B cell (primary cell): ENCODE measurements at regions not wholly inside any gene's neighbourhood (a gene's known extent, or its start where the extent isn't known, plus 50 kb on each side); places are given as distances from the start of the nearest gene placed in this dataset.

Experiments
- ATAC-seq: fragments of 200-7000 bp; cut with Tn5 transposase; one replicate; pipeline ENCODE4 v1.10.0; 2021; ENCODE audit warnings: low read depth, mild to moderate bottlenecking, moderate number of reproducible peaks, moderate library complexity
- CTCF ChIA-PET: fragments of 350-600 bp; sonication (Branson Sonifier 250); formaldehyde crosslinking; loops from one replicate; lab custom pipeline; 2021; ENCODE audit warnings: antibody characterized with exemption, inconsistent platforms; lab: Charles Lee
- POLR2A ChIA-PET: fragments of 350-600 bp; sonication (Branson Sonifier 250); formaldehyde crosslinking; loops from one replicate; lab custom pipeline; 2021; ENCODE audit warnings: antibody characterized with exemption; lab: Charles Lee
- DNase-seq: peaks from one replicate; pipeline ENCODE4 v3.0.0; 2013
- H2AFZ ChIP-seq: 2 replicates; pipeline ENCODE4 v1.6.1; 2012; ENCODE audit warnings: mild to moderate bottlenecking, low read depth, low read length; ENCODE audit not compliant: insufficient read depth, poor library complexity, severe bottlenecking
- H3K27ac ChIP-seq, 2 donors: 1 replicate in 1 of 2; 2 replicates in 1 of 2; pipeline ENCODE4 v1.5.1; 2012 to 2013; ENCODE audit warnings: low read length in 2 of 2, mild to moderate bottlenecking in 2 of 2, moderate library complexity in 1 of 2
- H3K27me3 ChIP-seq, 4 experiments: fragments of 200-600 bp in 1 of 4; sonication (generic) in 1 of 4; replicated peaks in 1 of 4; 1 replicate in 2 of 4; 2 replicates in 2 of 4; pipeline versions ENCODE4 v1.6.1 to v1.7.0; 2013 to 2016; ENCODE audit warnings: low read length in 3 of 4, mild to moderate bottlenecking in 2 of 4, mixed read lengths in 1 of 4, moderate library complexity in 1 of 4; ENCODE audit not compliant: insufficient read depth in 4 of 4, control insufficient read depth in 3 of 4; ENCODE audit errors: control extremely low read depth in 1 of 4
- H3K36me3 ChIP-seq, 2 experiments: replicated peaks in 1 of 2; 1 replicate in 1 of 2; 2 replicates in 1 of 2; pipeline versions ENCODE4 v1.6.1 to v1.7.1; 2013; ENCODE audit warnings: low read length in 1 of 2; ENCODE audit not compliant: insufficient read depth in 2 of 2, control insufficient read depth in 1 of 2; ENCODE audit errors: control extremely low read depth in 1 of 2, extremely low read depth in 1 of 2
- H3K4me1 ChIP-seq, 2 donors: fragments of 200-600 bp in 1 of 2; sonication (generic) in 1 of 2; 1 replicate in 1 of 2; 2 replicates in 1 of 2; pipeline versions ENCODE4 v1.5.1 to v1.6.1; 2013 to 2017; ENCODE audit warnings: low read length in 2 of 2; ENCODE audit not compliant: control insufficient read depth in 2 of 2, insufficient read depth in 2 of 2
- H3K4me2 ChIP-seq: replicated peaks from 2 replicates; pipeline ENCODE3; 2012; ENCODE audit warnings: mild to moderate bottlenecking, low read depth, low read length; ENCODE audit not compliant: poor library complexity, severe bottlenecking
- H3K4me3 ChIP-seq, 5 experiments: fragments of 200-600 bp in 1 of 5; sonication (generic) in 1 of 5; 1 replicate in 3 of 5; 2 replicates in 2 of 5; pipeline versions ENCODE4 v1.5.1 to v1.7.0; 2011 to 2016; ENCODE audit warnings: low read length in 4 of 5, mild to moderate bottlenecking in 4 of 5, low read depth in 2 of 5, control low read depth in 1 of 5, moderate library complexity in 1 of 5; ENCODE audit not compliant: insufficient read depth in 1 of 5; ENCODE audit errors: control extremely low read depth in 1 of 5, extremely low read depth in 1 of 5
- H3K79me2 ChIP-seq: fragments of 200-600 bp; sonication (generic); one replicate; pipeline ENCODE4 v1.6.0; 2016; ENCODE audit warnings: low read length; ENCODE audit not compliant: control insufficient read depth, insufficient read depth
- H3K9ac ChIP-seq: fragments of 200-600 bp; sonication (generic); 2 replicates; pipeline ENCODE4 v1.6.1; 2017; ENCODE audit warnings: mild to moderate bottlenecking, low read length, moderate library complexity
- H3K9me3 ChIP-seq, 3 donors: one replicate each; pipeline versions ENCODE4 v1.6.1 to v1.7.1; 2013; ENCODE audit warnings: low read length in 2 of 3; ENCODE audit not compliant: control insufficient read depth in 2 of 3, insufficient read depth in 1 of 3; ENCODE audit errors: control extremely low read depth in 1 of 3
- H4K20me1 ChIP-seq: 2 replicates; pipeline ENCODE4 v1.6.0; 2012; ENCODE audit warnings: mild to moderate bottlenecking, low read length; ENCODE audit not compliant: insufficient read depth, control insufficient read depth, poor library complexity, severe bottlenecking
- H3K27ac Mint-ChIP-seq: one replicate; pipeline ENCODE4 v1.8.0; 2021; ENCODE audit warnings: mixed read lengths
- H3K27me3 Mint-ChIP-seq: one replicate; pipeline ENCODE4 v1.8.0; 2021; ENCODE audit warnings: mixed read lengths
- H3K4me1 Mint-ChIP-seq: one replicate; pipeline ENCODE4 v1.8.0; 2021; ENCODE audit warnings: mixed read lengths
- H3K4me3 Mint-ChIP-seq: one replicate; pipeline ENCODE4 v1.8.0; 2021; ENCODE audit warnings: mixed read lengths
- H3K9me3 Mint-ChIP-seq: one replicate; pipeline ENCODE4 v1.8.0; 2022; ENCODE audit warnings: mixed read lengths; ENCODE audit not compliant: insufficient read depth
- EZH2 ChIP-seq: IDR thresholded peaks from 2 replicates; pipeline ENCODE4 v1.6.1; 2012; ENCODE audit warnings: borderline replicate concordance, low read depth, mild to moderate bottlenecking, moderate library complexity, low read length; ENCODE audit not compliant: insufficient read depth, poor library complexity, severe bottlenecking
- WGBS: methylation state at CpG from one replicate; pipeline ENCODE4 v1.1.5; 2013; ENCODE audit warnings: missing lambda C conversion rate; ENCODE audit not compliant: insufficient coverage; 5-methylcytosine and 5-hydroxymethylcytosine counted together
- intact Hi-C: fragments of 100-400 bp; cut with micrococcal nuclease; formaldehyde crosslinking; loops from one replicate; pipeline ENCODE4 v1.10.0; 2022
- TF ChIP-seq, protein P1 (sequence below): fragments of 200-600 bp; IDR thresholded peaks from one replicate; pipeline ENCODE4 v1.8.0; 2022; ENCODE audit warnings: antibody characterized with exemption, mild to moderate bottlenecking

DNA sequence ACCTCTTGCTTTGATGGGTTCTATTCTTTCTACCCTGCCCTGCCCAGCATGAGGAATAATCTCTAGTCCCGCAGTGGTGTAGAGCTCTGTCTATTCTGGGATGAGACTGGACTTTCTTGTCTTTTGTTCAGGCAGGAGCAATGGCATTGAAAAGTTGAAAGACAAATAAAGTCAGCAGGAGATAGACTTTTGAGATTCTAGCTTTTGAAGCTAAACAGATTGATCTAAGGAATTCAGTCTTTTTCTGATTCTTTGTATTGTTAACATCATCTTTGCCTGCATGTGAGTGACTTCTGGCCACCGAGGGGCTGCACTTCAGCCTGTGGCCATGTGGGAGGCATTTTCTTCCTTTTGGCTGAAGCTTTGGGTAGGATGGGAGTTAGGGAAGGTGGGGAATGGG lies 132.4 kb downstream of the MRPL57 start:
- Mint-ChIP-seq H3K9me3 (no peaks in the 10 kb centered on the region), H3K4me1 (no peaks in the 10 kb centered on the region), H3K27me3 (no peaks in the 10 kb centered on the region), H3K27ac (no peak overlapping the region), H3K4me3 (no peak overlapping the region)
- no peak overlapping the region for H3K4me3 ChIP-seq
- no peak overlapping the region for H3K27ac ChIP-seq
- intact Hi-C loops = no loop called here
- H3K4me1 ChIP-seq = no peaks in the 10 kb centered on the region
- no peaks in the 10 kb centered on the region for H3K27me3 ChIP-seq
- peaks cover 0 to 5% of the 10 kb centered on the region in 2 experiments for H3K36me3 ChIP-seq
- H3K9ac ChIP-seq = no peak overlapping the region
- ChIA-PET CTCF (no interaction called here), POLR2A (no interaction called here)
- TF ChIP-seq EZH2 = no peak
- TF ChIP-seq, protein P1, sequence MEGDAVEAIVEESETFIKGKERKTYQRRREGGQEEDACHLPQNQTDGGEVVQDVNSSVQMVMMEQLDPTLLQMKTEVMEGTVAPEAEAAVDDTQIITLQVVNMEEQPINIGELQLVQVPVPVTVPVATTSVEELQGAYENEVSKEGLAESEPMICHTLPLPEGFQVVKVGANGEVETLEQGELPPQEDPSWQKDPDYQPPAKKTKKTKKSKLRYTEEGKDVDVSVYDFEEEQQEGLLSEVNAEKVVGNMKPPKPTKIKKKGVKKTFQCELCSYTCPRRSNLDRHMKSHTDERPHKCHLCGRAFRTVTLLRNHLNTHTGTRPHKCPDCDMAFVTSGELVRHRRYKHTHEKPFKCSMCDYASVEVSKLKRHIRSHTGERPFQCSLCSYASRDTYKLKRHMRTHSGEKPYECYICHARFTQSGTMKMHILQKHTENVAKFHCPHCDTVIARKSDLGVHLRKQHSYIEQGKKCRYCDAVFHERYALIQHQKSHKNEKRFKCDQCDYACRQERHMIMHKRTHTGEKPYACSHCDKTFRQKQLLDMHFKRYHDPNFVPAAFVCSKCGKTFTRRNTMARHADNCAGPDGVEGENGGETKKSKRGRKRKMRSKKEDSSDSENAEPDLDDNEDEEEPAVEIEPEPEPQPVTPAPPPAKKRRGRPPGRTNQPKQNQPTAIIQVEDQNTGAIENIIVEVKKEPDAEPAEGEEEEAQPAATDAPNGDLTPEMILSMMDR = no peak
- no peaks in the 10 kb centered on the region for H3K9me3 ChIP-seq
- ATAC-seq (no peak), DNase-seq (no peak)
- 100% methylated on average over 1 of the region's 2 CpGs for WGBS
- no peaks in the 10 kb centered on the region for H4K20me1 ChIP-seq
- H2AFZ ChIP-seq = no peak overlapping the region
- no peaks in the 10 kb centered on the region for H3K79me2 ChIP-seq
- no peak overlapping the region for H3K4me2 ChIP-seq

DNA sequence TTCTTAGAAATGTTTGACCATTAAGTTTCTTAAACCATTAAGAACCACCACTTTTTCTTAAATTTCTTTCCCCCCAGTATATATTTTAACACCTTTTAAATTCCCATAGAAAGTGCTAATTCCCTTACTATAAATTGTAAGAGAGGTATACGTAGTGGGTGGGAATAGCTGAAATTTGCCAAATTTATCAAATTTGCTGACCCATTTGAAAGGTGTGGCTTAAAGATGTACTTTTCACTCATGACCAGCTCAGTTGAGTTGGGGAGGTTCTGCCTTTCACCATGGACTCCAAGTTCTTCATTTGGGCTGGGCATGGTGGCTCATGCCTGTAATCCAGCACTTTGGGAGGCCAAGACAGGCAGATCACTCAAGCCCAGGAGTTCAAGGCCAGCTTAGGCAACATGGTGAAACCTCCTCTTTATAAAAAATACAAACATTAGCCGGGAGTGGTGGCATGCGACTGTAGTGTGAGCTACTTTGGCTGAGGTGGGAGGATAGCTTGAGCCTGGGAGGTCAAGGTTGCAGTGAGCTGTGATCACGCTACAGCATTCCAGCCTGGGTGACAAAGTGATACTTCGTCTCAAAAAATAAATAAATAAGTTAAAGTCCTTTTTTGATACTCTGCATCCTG lies 133.2 kb downstream of the MRPL57 start:
- no peak overlapping the region for H2AFZ ChIP-seq

More for the DNA sequence above, 133.2 kb downstream of the MRPL57 start:
- Histone ChIP-seq H3K9ac (no peak overlapping the region), H3K4me2 (no peak overlapping the region), H3K79me2 (no peaks in the 10 kb centered on the region), H3K27me3 (no peaks in the 10 kb centered on the region), H3K4me3 (no peak overlapping the region), H4K20me1 (no peaks in the 10 kb centered on the region), H3K9me3 (no peaks in the 10 kb centered on the region), H3K27ac (no peak overlapping the region), H3K4me1 (no peaks in the 10 kb centered on the region), H3K36me3 (peaks cover 0 to 5% of the 10 kb centered on the region in 2 experiments)
- CTCF ChIA-PET = no interaction called here
- ATAC-seq (no peak), DNase-seq (no peak)
- no peaks in the 10 kb centered on the region for H3K27me3 Mint-ChIP-seq
- intact Hi-C loops = no loop called here
- WGBS = 100% methylated on average over 2 of the region's 5 CpGs
- H3K4me3 Mint-ChIP-seq = no peak overlapping the region
- TF ChIP-seq, protein P1 = no peak
- no peak for TF ChIP-seq EZH2
- H3K27ac Mint-ChIP-seq = no peak overlapping the region
- no peaks in the 10 kb centered on the region for H3K9me3 Mint-ChIP-seq
- no peaks in the 10 kb centered on the region for H3K4me1 Mint-ChIP-seq
- POLR2A ChIA-PET = no interaction called here
